H1 (cell line): ENCODE measurements at regions not wholly inside any gene's neighbourhood (a gene's known extent, or its start where the extent isn't known, plus 50 kb on each side); places are given as distances from the start of the nearest gene placed in this dataset.

Experiments
- CTCF ChIA-PET: fragments of 300-600 bp; sonication (Branson Sonifier 250); formaldehyde crosslinking; loops from one replicate; lab custom pipeline; 2021; ENCODE audit not compliant: partially characterized antibody; lab: Charles Lee
- POLR2A ChIA-PET: fragments of 300-600 bp; sonication (Branson Sonifier 250); formaldehyde crosslinking; loops from one replicate; lab custom pipeline; 2021; ENCODE audit warnings: inconsistent platforms; ENCODE audit not compliant: partially characterized antibody; lab: Charles Lee
- DNase-seq, 2 experiments: peaks; one replicate each; pipeline versions ENCODE4 v3.0.0 to v3.0.0-alpha.2; 2010 to 2022; ENCODE audit warnings: low spot score in 2 of 2, low read depth in 1 of 2, mixed read lengths in 1 of 2
- FAIRE-seq: peaks from 2 replicates; lab custom pipeline; 2011; peaks lifted over from hg19 to GRCh38; lab: Jason Lieb, UNC
- H2AFZ ChIP-seq: 2 replicates; pipeline ENCODE4 v1.8.1; 2012; ENCODE audit warnings: low read length, inconsistent platforms
- H2AK5ac ChIP-seq: 2 replicates; pipeline ENCODE4 v1.6.1; 2013; ENCODE audit warnings: low read depth, low read length
- H2BK120ac ChIP-seq: replicated peaks from 2 replicates; pipeline ENCODE3; 2013; ENCODE audit warnings: low read depth, low read length, inconsistent platforms
- H2BK12ac ChIP-seq: 2 replicates; pipeline ENCODE4 v1.6.1; 2013; ENCODE audit warnings: low read depth, low read length
- H2BK15ac ChIP-seq: 2 replicates; pipeline ENCODE4 v1.6.1; 2013; ENCODE audit warnings: low read length
- H2BK20ac ChIP-seq: 2 replicates; pipeline ENCODE4 v1.6.1; 2013; ENCODE audit warnings: low read length
- H2BK5ac ChIP-seq: 2 replicates; pipeline ENCODE4 v1.6.1; 2013; ENCODE audit warnings: low read depth, low read length
- H3K14ac ChIP-seq: 2 replicates; pipeline ENCODE4 v1.6.1; 2013; ENCODE audit warnings: inconsistent platforms; ENCODE audit not compliant: insufficient read length
- H3K18ac ChIP-seq: 2 replicates; pipeline ENCODE4 v1.6.1; 2013; ENCODE audit warnings: low read length; ENCODE audit errors: extremely low read depth
- H3K23ac ChIP-seq: 2 replicates; pipeline ENCODE4 v1.6.1; 2013; ENCODE audit warnings: inconsistent platforms; ENCODE audit not compliant: insufficient read length
- H3K23me2 ChIP-seq: 2 replicates; pipeline ENCODE4 v1.6.1; 2013; ENCODE audit warnings: low read depth, low read length
- H3K27ac ChIP-seq: 2 replicates; pipeline ENCODE4 v1.6.1; 2011; ENCODE audit warnings: low read depth, low read length, inconsistent platforms
- H3K27me3 ChIP-seq, 4 experiments: replicated peaks in 1 of 4; 1 replicate in 1 of 4; 2 replicates in 3 of 4; pipeline versions ENCODE4 v1.6.1 to v1.8.1; 2011 to 2013; ENCODE audit warnings: low read length in 3 of 4, mild to moderate bottlenecking in 3 of 4, inconsistent platforms in 2 of 4, mixed read lengths in 2 of 4, moderate library complexity in 1 of 4; ENCODE audit not compliant: control insufficient read depth in 3 of 4, insufficient read depth in 3 of 4; ENCODE audit errors: extremely low read depth in 1 of 4
- H3K36me3 ChIP-seq, 4 experiments: 2 replicates each; pipeline versions ENCODE4 v1.6.1 to v1.8.1; 2011 to 2013; ENCODE audit warnings: mild to moderate bottlenecking in 4 of 4, low read length in 3 of 4, moderate library complexity in 2 of 4, control low read depth in 1 of 4, inconsistent platforms in 1 of 4; ENCODE audit not compliant: insufficient read depth in 4 of 4, control insufficient read depth in 2 of 4
- H3K4ac ChIP-seq: replicated peaks from 2 replicates; pipeline ENCODE3; 2013; ENCODE audit warnings: low read length, low read depth, mixed read lengths, inconsistent platforms; ENCODE audit not compliant: insufficient read length
- H3K4me1 ChIP-seq, 4 experiments: replicated peaks in 1 of 4; 1 replicate in 1 of 4; 2 replicates in 3 of 4; pipeline versions ENCODE4 v1.6.1 to v1.8.1; 2011 to 2013; ENCODE audit warnings: low read length in 3 of 4, inconsistent platforms in 2 of 4, mixed read lengths in 1 of 4; ENCODE audit not compliant: insufficient read depth in 4 of 4, control insufficient read depth in 3 of 4
- H3K4me2 ChIP-seq, 2 experiments: 2 replicates each; pipeline versions ENCODE4 v1.6.1 to v1.8.1; 2011 to 2013; ENCODE audit warnings: low read depth in 2 of 2, low read length in 2 of 2, control low read depth in 1 of 2, inconsistent platforms in 1 of 2, mild to moderate bottlenecking in 1 of 2; ENCODE audit not compliant: insufficient read depth in 1 of 2
- H3K4me3 ChIP-seq, 4 experiments: fragments of 200-600, 300-600 bp in 1 of 4; sonication (generic), shearing (Covaris generic), sonication (Bioruptor Twin) in 1 of 4; 2 replicates each; pipeline versions ENCODE4 v1.5.1 to v1.8.1; 2011 to 2016; ENCODE audit warnings: low read length in 4 of 4, low read depth in 3 of 4, control low read depth in 2 of 4, inconsistent platforms in 2 of 4, mild to moderate bottlenecking in 2 of 4, mixed read lengths in 1 of 4, moderate library complexity in 1 of 4; ENCODE audit not compliant: insufficient read depth in 2 of 4; ENCODE audit errors: extremely low read depth in 1 of 4
- H3K56ac ChIP-seq: replicated peaks from 2 replicates; pipeline ENCODE3; 2013; ENCODE audit warnings: low read depth, mild to moderate bottlenecking, mixed read lengths, low read length, inconsistent platforms; ENCODE audit not compliant: insufficient read length
- H3K79me1 ChIP-seq: 2 replicates; pipeline ENCODE4 v1.6.1; 2013; ENCODE audit warnings: low read depth, low read length, control low read depth
- H3K79me2 ChIP-seq, 2 experiments: 2 replicates each; pipeline versions ENCODE4 v1.6.1 to v1.8.1; 2012 to 2013; ENCODE audit warnings: low read length in 2 of 2, mild to moderate bottlenecking in 2 of 2, inconsistent platforms in 1 of 2; ENCODE audit not compliant: insufficient read depth in 2 of 2, control insufficient read depth in 1 of 2
- H3K9ac ChIP-seq, 4 experiments: replicated peaks in 1 of 4; 1 replicate in 1 of 4; 2 replicates in 3 of 4; pipeline versions ENCODE4 v1.6.1 to v1.8.1; 2011 to 2013; ENCODE audit warnings: low read depth in 3 of 4, low read length in 3 of 4, control low read depth in 2 of 4, mild to moderate bottlenecking in 2 of 4, moderate library complexity in 2 of 4, inconsistent platforms in 1 of 4; ENCODE audit errors: extremely low read depth in 1 of 4
- H3K9me3 ChIP-seq, 2 experiments: 2 replicates each; pipeline versions ENCODE4 v1.6.1 to v1.8.1; 2012 to 2013; ENCODE audit warnings: mild to moderate bottlenecking in 2 of 2, moderate library complexity in 2 of 2, control low read depth in 1 of 2, inconsistent platforms in 1 of 2, low read depth in 1 of 2, low read length in 1 of 2, mixed read lengths in 1 of 2; ENCODE audit not compliant: insufficient read depth in 2 of 2
- H4K20me1 ChIP-seq, 2 experiments: replicated peaks in 1 of 2; 2 replicates each; pipeline versions ENCODE3 to v1.8.1; 2011 to 2013; ENCODE audit warnings: inconsistent platforms in 2 of 2, low read length in 2 of 2, mild to moderate bottlenecking in 1 of 2; ENCODE audit not compliant: insufficient read depth in 2 of 2, control insufficient read depth in 1 of 2
- H4K5ac ChIP-seq: 2 replicates; pipeline ENCODE4 v1.6.1; 2013; ENCODE audit warnings: low read length, low read depth, mixed read lengths, inconsistent platforms; ENCODE audit not compliant: insufficient read length
- H4K8ac ChIP-seq: 2 replicates; pipeline ENCODE4 v1.8.0; 2013; ENCODE audit warnings: mild to moderate bottlenecking, moderate library complexity, low read length, inconsistent platforms; ENCODE audit not compliant: insufficient read depth; ENCODE audit errors: extremely low read depth
- H4K91ac ChIP-seq: replicated peaks from 2 replicates; pipeline ENCODE3; 2013; ENCODE audit warnings: low read length, mixed read lengths, inconsistent platforms; ENCODE audit not compliant: insufficient read length
- CTBP2 ChIP-seq: IDR thresholded peaks from 2 replicates; pipeline ENCODE4 v1.7.0; 2011; ENCODE audit warnings: borderline replicate concordance, mild to moderate bottlenecking, moderate library complexity, mixed read lengths, low read length; ENCODE audit not compliant: insufficient read depth, insufficient read length
- FOSL1 ChIP-seq: IDR thresholded peaks from 2 replicates; pipeline ENCODE4 v1.6.1; 2011; ENCODE audit warnings: mild to moderate bottlenecking, low read depth, low read length, moderate library complexity; ENCODE audit not compliant: insufficient read depth
- GABPA ChIP-seq: IDR thresholded peaks from 2 replicates; pipeline ENCODE4 v1.6.1; 2011; ENCODE audit warnings: mild to moderate bottlenecking, low read length, moderate library complexity, borderline replicate concordance; ENCODE audit not compliant: insufficient read depth
- NANOG ChIP-seq: IDR thresholded peaks from 2 replicates; pipeline ENCODE4 v1.6.1; 2011; ENCODE audit warnings: low read length, low read depth, mild to moderate bottlenecking, inconsistent platforms; ENCODE audit not compliant: insufficient read depth, poor library complexity, severe bottlenecking
- POLR2A ChIP-seq, 2 experiments: IDR thresholded peaks; 1 replicate in 1 of 2; 2 replicates in 1 of 2; pipeline ENCODE4 v1.6.1; 2011; ENCODE audit warnings: low read depth in 2 of 2, low read length in 2 of 2, mild to moderate bottlenecking in 2 of 2; ENCODE audit errors: control extremely low read depth in 1 of 2
- POU5F1 ChIP-seq: IDR thresholded peaks from 2 replicates; pipeline ENCODE4 v1.6.1; 2011; ENCODE audit warnings: low read depth, mild to moderate bottlenecking, low read length, moderate library complexity
- RBBP5 ChIP-seq: IDR thresholded peaks from 2 replicates; pipeline ENCODE4 v1.7.1; 2012; ENCODE audit warnings: low read depth, mild to moderate bottlenecking, inconsistent platforms, low read length, moderate library complexity, borderline replicate concordance
- SIX5 ChIP-seq: IDR thresholded peaks from 2 replicates; pipeline ENCODE4 v1.6.1; 2011; ENCODE audit warnings: mild to moderate bottlenecking, low read depth, low read length
- TBP ChIP-seq: IDR thresholded peaks from 2 replicates; pipeline ENCODE4 v1.6.1; 2011; ENCODE audit warnings: low read depth, low read length, improper control_type of control experiment
- WGBS, 2 experiments: shearing (Covaris generic) in 1 of 2; methylation state at CpG; one replicate each; pipeline versions ENCODE4 v1.1.6 to v1.1.7; 2013 to 2015; ENCODE audit warnings: low lambda C conversion rate in 2 of 2, mixed read lengths in 2 of 2, inconsistent platforms in 1 of 2, low coverage in 1 of 2, missing lambda C conversion rate in 1 of 2; ENCODE audit not compliant: insufficient replicate concordance in 2 of 2, insufficient coverage in 1 of 2, insufficient read length in 1 of 2; ENCODE audit errors: extremely low coverage in 1 of 2, missing lambda C conversion rate in 1 of 2; 5-methylcytosine and 5-hydroxymethylcytosine counted together

DNA sequence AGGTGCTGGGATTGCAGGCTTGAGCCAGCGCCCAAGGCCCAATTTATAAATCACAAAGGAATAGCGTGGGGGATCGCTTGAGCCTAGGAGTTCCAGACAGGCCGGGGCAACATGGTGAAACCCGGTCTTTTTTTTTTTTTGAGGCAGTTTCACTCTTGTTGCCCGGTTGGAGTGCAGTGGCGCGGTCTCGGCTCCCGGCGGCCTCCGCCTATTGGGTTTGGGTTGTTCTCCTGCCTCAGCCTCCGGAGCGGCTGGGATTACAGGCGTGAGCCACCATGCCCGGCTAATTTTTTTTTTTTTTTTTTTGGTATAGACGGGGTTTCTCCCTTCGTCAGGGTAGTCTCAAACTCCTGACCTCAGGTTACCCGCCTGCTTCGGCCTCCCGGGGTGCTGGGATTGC, 65.0 kb downstream of the GOLGA6L7 start:
- Histone ChIP-seq H2BK120ac (no peak overlapping the region), H3K4me3 (no peak overlapping the region), H2AFZ (no peak overlapping the region), H3K36me3 (no peaks in the 10 kb centered on the region), H3K23ac (no peak overlapping the region), H4K5ac (no peak overlapping the region), H4K20me1 (no peaks in the 10 kb centered on the region), H3K56ac (no peak overlapping the region), H3K9me3 (no peaks in the 10 kb centered on the region), H3K4me1 (no peaks in the 10 kb centered on the region), H4K8ac (no peak overlapping the region), H2AK5ac (no peak overlapping the region), H2BK12ac (no peak overlapping the region)
- POLR2A ChIA-PET = no interaction called here
- CTCF ChIA-PET = no interaction called here
- TF ChIP-seq GABPA = no peak
- TF ChIP-seq CTBP2 = no peak
- TF ChIP-seq POLR2A (IDR thresholded peaks at IDR 0.05; ENCODE audit: control extremely low read depth in 1 of 2, low read depth in 2 of 2, low read length in 2 of 2) = no peak
- TF ChIP-seq TBP = no peak
- no peak for TF ChIP-seq NANOG
- TF ChIP-seq RBBP5 = no peak
- TF ChIP-seq FOSL1 = no peak
- no peak for TF ChIP-seq POU5F1
- TF ChIP-seq SIX5 = no peak
- TF ChIP-seq, all 59 proteins: peak for 0
- Histone ChIP-seq H3K14ac (no peak overlapping the region), H3K27ac (no peak overlapping the region), H3K79me2 (no peaks in the 10 kb centered on the region), H3K23me2 (no peaks in the 10 kb centered on the region), H2BK15ac (no peak overlapping the region), H3K79me1 (no peaks in the 10 kb centered on the region), H3K18ac (no peak overlapping the region), H4K91ac (no peak overlapping the region), H3K27me3 (no peaks in the 10 kb centered on the region), H3K9ac (no peak overlapping the region), H3K4ac (no peak overlapping the region), H3K4me2 (no peak overlapping the region), H2BK20ac (no peak overlapping the region), H2BK5ac (no peak overlapping the region)
- DNase-seq (no peak), FAIRE-seq (no peak)
- WGBS, 2 experiments = 93% methylated on average over 18 of the region's 21 CpGs; no CpG with 5 or more reads in 1 of the 2 experiments
